Keratinocyte (primary cell): ENCODE measurements at regions not wholly inside any gene's neighbourhood (a gene's known extent, or its start where the extent isn't known, plus 50 kb on each side); places are given as distances from the start of the nearest gene placed in this dataset.

Experiments
- CTCF ChIP-seq, 3 experiments: IDR thresholded peaks in 1 of 3; conservative IDR thresholded peaks in 1 of 3; optimal IDR thresholded peaks in 1 of 3; 2 replicates in 2 of 3; 3 replicates in 1 of 3; pipeline versions ENCODE3 to v1.5.1; 2011; ENCODE audit warnings: low read length in 3 of 3, mild to moderate bottlenecking in 3 of 3, moderate library complexity in 2 of 3, control low read depth in 1 of 3, inconsistent platforms in 1 of 3; ENCODE audit not compliant: insufficient read depth in 2 of 3; ENCODE audit errors: extremely low read depth in 1 of 3
- EZH2 ChIP-seq: IDR thresholded peaks from one replicate; pipeline ENCODE4 v1.6.1; 2012; ENCODE audit warnings: inconsistent platforms, mild to moderate bottlenecking, low read length, moderate library complexity

DNA sequence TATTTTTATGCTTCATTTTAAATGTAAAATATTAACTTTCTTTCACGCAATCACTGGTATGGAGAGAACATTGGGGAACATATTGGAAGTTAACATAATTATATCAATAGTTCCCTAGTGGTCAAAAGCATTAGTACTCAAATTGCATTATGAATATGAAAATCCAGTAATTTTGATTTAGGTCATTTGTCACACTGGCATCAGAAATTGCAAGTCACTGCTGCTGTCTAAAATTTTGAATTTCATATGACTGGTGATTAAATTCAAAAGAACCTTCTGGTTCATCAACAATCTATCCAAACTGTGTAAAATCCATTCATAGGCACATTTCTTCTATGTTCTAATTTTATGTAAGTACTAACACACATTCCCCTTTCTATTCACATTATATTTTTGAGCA, 2235.7 kb upstream of the PCDH20 start:
- TF ChIP-seq CTCF (optimal IDR thresholded peaks at IDR 0.05 in 1 of 3, IDR thresholded peaks at IDR 0.05 in 1 of 3, conservative IDR thresholded peaks at IDR 0.05 in 1 of 3; ENCODE audit: extremely low read depth in 1 of 3, insufficient read depth in 2 of 3, low read length in 3 of 3) (no peak), EZH2 (no peak)
